ENCODE measurements at regions not wholly inside any gene's neighbourhood (a gene's known extent, or its start where the extent isn't known, plus 50 kb on each side); places are given as distances from the start of the nearest gene placed in this dataset.

DNA sequence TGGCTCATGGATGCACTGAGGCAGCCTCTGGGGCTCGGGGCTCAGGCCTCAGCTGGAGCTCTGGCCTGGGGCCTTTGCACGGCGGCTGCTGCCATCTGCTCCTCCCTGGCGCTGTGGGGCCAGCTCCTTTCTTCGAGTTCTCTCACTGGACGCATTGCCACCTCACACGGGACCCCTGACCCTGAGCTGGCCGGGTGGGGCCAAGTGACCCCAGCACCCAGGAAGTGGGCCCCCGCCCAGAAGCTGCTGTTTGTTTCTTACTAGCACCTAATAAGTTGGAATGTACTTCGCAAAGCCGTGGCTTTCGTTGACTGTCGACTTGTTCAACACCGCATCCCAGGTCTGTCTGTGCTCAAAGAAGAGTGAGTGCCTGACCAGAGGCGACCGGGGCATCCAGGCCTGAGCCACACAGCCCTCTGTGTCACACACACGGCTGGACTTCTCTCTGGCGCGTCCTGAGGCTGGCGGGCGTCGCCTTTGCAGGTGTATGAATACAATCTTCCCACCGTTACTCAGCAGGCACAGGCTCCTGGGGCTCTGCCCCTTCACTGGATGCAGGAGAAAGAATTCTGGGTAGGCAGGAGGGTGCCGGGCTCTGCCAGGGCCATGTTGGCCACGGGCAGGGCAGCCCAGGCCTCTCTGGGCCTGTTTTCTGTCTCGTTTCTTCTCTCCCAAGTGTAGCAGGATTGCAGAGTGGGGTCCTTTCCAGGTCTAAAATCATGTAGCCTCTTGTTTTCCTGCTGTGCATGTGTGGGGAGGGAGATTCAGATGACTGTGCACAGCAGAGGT is 112.9 kb downstream of the DLL1 start:
- DNase-seq (ENCODE audit: low read depth): no peak

DNA sequence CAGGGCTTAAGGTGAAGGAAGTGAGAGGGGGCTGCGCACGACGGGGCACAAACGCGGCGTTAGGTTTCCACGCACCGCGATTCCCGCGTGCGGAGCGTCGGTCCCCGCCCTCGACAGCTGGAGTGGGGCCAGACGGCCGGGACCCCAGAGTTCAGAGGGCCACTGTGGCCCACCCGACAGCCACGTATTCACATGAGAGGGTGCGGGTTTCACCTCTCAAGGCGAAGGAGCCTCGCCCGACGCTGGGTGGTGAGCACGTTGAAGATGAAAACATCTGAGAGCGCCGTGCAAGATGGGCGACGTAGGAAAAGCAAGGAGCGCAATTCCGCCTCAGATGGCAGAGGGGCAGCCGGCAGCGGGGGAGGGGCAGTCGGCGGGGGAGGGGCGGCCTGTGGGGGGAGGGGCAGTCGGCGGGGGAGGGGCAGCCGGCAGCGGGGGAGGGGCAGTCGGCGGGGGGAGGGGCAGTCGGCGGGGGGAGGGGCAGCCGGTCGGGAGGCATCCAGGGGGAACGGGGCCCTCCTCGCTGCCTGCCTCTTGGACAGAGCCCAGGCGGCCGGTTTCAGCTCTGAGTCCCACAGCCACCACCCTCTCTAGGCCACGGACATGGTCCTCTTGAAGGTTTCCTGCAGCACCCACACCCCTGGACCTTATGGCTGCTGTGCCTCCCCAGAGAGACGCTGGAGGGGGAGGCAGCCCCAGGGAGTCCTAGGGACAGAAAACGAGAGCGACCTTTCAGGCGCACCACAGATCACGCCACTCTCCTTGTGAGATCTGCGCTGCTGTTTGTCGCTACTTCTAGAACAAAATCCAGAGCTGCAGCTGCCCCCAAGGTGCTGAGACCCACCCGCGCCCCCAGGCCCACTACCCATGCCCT is 113.7 kb downstream of the DLL1 start:
- no peak for DNase-seq (ENCODE audit: low read depth)

DNA sequence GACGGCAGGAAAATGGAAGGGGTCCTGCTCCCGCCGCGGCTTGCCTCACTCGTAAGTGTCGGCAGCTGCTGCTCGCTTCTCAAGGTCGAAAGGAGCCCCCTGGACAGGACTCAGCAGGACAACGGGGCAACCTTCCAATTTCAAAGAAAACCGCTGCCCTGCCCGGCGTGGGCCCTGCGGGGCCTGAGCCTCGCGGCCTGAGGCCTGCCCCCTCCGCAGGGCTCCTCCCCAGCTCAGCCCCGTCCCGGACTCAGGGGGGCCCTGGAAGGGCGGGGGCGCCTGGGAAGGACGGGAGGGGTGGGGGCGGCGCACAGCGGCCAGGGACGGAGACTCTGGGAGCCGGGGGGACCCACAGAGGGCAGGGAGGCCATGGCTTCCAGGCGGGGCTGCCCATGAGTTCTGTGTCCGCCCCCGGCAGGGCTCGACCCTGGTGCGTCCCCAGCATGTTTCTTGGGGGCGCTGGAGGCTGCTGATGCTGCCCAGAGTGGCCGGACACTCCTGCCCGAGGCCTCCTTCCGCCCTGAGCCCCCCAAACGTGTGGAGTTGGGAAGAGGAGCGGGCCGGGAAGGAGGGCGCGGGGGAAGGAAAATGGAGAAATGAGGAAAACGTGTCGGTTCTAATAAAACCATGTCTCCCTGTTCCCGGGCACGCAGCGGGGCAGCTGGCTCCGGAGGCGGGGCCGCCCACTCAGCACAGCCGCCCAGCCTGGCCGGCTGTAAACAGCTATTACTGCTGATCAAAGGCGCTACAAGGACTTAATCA is 114.6 kb downstream of the DLL1 start:
- no peak for DNase-seq (ENCODE audit: low read depth)

DNA sequence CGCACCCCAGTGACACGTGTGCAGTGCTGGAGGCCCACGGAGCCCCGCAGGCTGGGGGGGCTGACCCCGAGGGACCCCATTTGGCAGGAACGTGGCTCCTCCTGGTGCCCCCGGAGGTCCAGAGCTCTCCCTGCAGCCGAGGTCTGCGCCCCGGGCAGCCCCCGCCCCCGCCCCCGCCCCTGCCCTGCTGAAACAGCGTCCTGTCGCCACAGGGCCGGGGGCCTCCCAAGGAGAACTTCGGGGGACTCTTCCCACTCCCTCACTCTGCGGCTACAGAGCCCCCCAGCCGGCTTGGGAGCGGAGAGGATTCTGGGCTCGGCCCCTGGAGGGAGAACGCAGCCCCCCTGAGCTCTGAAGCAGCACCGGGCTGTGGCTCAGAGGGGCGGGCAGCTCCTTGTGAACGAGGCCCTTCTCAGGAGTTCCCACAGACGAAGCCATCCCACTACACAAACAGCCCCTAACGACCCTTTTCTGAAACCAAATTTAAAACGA is 115.2 kb downstream of the DLL1 start:
- DNase-seq (ENCODE audit: low read depth): no peak

DNA sequence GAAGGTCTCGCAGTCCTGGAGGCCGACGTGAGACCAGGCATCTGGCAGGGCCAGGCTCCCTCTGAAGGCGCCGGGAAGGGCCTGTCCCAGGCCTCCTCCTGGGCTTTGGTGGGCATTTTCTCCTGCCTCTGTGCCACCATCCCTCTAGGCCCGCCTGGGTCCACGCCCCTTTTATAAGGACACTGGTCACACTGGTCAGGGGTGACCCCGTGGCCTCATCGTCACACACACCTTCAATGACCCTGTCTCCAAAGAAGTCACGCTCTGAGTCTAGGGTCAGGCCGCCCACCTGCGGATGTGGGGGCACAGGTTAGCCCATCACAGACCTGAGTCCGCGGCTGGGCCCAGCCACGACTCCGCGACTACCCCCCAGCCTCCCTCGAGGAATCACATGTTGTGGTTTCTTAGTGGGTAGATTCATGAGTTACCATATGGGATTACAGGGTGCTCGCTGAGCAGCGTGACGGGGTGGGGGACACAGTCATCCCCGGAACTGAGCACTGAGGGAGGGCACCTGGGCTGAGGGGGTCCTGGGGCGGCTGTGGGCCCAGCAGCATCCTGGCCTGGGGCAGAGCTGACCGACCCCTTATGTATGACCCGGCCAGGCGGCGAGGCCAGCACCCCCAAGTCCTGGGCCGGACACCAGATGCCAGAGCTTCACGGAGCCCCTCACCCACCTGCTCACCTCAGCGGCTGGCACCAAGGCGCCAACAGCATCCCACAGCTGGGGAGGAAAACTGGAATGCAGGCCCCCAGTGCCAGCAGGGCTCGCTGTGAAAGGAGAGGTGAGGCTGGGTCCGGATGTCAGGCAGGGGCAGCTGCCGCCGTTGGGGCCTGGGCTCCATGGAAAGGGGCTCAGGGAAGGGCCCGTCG is 115.9 kb downstream of the DLL1 start:
- DNase-seq (ENCODE audit: low read depth): no peak

DNA sequence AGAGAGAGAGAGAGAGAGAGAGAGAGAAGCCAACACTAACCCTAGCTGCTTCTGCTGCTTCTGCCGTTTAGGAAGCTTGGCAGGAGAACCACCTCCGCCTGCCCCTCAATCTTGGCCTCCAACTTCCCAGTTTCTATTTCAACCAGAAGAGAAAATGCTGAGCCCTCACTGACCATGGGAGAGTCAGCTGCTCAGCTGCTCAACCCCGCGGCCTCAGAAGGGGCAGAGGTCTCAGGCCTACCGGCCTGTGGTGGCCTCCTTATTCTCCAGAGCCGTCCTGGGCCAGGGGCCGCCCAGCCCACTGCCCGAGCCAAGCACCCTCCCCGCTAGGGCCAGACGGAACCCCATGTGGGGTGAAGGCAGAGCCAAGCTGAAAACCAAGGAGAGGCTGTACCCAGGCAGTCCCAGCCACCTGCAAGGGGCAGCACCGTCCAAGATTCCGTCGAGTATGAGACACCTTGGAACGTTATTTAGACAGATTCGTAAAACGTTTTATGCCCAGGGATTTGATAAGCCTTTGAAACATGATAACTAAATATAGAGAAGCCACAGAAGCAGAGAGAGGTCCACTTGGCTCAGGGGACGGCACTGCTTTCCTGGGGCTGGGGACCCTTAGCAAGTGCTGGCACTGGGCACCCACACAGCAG is 116.6 kb downstream of the DLL1 start:
- DNase-seq (ENCODE audit: low read depth): no peak

DNA sequence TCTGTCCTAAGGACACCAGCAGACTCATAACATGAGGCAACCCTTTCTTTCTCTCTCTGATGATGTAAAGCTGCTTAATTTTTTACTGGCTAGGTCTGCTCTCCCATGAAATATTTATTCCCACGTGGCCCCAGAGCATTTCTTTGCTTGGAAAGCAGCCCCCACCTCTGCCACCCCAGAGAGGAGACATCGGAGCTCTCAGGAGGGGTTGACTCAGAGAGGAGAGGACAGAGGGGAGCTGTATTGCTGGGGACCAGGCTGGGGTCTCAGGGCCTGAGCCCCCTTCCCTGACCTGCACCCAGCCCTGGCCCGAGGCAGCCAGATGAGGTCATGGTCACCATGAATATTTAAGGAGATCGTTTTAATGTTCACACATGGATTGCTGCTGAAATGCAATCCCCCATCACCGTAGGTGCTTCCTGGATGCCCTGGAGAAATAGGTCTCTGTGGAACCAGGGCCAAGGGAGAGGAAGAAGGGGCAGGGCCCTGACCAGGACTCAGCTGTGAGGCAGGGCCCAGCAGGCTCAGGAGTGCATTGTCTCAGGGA is 117.5 kb downstream of the DLL1 start:
- DNase-seq (ENCODE audit: low read depth): no peak

DNA sequence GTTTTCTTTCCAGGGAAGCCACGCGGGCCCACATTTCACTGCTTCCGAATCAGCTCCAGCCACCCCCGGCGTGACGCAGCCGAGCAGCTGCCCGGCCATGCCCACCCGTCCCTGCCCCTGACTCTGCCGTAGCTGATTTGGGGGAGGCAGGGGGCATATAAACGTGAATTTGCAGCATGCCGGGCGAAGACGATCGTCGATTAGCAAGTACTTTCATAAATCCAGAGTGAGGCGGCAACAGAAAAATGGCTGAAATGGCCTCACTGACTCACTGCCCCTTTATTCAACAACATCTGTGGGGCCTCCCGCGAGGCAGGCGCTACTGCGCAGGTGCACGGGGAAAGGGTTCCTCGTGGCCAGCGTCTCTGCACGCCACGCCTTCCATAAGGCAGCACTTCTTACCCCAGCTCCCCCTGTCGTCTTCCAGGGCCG is 118.0 kb downstream of the DLL1 start:
- DNase-seq (ENCODE audit: low read depth): no peak

DNA sequence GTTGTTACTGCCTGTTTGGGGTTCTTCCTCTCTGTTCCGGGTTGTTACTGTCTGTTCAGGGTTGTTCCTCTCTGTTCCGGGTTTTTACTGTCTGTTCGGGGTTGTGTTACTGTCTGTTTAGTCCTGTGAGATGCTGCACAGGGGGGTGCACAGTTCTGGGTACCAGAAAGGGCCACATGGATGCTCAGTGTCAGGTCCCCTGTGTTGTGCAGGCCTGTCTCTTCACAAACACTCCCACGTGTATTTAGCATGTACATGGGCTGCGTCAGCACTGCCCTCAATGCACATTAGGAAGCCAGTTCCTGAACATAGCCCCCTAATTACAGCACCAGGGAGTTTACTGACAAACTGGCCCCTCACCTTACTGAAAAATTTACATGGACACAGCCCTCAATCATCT is 118.5 kb downstream of the DLL1 start:
- no peak for DNase-seq (ENCODE audit: low read depth)

DNA sequence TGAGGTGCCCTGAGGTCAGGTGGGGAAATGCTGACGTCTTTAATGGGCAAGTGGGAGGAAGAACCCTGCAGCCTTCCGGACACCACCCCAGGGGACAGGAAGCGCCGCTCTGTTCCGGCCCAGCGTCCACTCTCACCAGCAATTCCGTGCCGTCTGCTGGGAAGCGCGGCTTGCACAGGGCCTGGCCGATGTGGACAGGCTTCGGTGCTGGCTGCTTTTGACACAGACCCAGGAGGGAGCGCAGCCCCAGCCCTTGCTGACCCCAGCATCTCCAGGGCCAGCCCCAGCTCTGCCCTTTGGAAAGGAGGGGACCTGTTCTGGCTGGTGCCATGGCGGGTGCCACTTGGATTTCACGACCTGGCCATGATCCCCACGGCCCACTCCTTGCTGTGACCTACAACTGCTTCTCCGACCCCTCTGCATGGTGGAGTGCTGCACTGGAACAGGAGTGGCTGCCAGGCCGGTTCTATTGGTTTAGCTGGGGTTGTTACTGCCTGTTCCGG is 123.2 kb downstream of the DLL1 start:
- DNase-seq (ENCODE audit: low read depth): no peak

DNA sequence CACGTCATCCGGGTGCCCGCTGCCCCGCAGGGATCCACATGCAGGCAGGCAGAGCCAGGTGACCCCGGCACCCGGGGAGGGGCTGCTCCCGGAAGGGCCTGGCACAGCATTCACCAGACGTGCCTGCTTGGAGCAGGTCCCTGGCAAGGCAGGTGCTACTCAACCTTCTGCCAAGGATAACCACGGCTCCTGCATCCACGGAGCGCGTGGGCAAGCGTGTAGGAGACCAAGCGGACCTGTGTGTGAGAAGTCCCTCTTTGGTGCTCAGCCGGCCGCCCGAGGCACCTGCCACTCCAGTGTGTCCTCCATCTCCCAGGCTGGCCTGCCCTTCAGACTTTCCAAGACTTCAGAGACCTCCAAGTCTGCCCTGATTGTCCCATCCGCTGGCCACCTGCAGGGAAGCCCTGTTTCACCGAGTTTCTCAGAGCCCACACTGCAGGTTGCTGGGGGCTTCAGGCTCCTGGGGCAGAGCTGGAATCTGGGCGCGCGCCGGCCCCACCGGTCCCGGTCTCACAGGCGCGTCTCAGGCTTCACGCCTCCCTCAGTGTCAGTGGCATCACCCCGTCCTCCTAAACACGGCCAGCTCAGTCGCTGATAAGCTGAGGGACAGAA is 124.3 kb downstream of the DLL1 start:
- DNase-seq (ENCODE audit: low read depth): no peak

DNA sequence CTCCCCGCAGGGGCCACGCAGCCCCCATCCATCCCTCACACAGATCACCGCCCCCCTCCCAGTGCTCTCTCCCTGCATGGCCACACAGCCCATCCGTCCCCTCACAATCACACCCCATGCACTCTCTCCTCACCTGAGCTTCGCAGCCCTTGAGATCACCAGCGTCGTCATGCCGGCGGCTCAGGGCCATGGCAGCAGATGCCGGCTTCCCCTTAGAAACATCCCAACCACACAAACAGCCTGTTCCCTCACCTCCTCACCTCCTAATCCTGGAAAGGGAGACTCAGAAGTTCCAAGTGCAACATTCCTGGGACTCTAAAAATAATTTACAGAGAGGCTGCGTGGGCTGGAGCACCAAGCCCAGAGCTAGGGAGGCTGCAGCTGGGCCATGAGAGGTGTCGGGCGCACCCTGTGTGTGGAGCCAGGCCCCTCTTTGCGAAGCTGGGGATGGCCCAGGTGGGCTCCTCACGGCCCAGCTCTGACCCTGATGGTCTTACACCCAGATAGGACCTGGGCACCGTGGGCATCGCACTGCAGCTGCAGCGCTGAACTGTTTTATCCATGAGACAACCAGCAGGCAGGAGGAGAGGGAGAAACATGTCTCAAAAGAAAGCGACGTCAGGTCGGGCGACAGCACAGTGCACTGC is 125.3 kb downstream of the DLL1 start:
- DNase-seq (ENCODE audit: low read depth): no peak

DNA sequence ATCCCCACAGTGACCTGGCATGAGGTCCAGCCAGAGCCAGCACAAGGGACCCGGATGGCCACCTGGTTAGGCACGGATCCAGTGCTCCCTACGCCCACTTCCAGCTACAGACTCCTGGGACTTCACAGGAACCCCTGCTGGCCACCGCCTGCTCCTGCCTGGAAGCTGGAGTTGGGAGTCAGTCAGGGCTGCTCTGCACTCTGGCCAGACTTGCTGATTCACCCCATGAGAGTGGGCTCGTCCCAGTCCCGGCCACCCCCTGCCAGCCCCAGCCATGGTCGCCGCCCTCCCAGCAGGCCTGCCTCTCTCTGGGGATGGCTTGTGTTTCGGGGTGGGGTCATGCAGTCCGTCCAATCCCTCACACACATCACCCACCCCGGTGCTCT is 125.8 kb downstream of the DLL1 start:
- DNase-seq (ENCODE audit: low read depth): no peak

DNA sequence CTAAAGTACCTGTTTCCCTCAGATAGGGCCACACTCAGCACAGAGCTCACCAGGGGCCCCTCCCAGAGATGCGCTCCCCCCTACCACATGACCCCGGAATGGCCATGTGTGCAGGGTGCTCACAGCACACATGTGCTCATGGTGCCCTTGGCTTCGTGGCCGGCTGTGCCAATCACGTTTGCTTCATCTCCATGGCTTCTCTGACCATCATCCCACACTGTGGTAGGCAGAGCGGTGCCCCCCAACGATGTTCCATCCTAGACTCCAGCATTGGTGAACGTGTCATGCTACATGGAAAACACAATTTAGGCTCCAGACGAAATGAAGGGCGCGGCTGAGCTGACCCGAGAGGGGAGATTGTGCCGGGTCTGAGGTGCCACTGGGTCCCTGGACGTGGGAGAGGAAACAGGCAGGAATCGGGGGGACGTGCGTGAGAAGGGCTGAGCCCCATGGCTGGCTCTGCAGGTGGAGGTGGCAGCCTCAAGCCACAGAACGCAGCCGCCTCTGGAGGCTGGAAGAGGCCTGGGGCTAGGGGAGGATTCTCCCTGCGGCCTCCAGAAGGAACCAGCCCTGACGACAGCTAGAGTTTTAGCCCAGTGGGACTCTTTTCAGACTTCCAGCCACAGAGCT is 126.5 kb downstream of the DLL1 start:
- DNase-seq (ENCODE audit: low read depth): no peak

DNA sequence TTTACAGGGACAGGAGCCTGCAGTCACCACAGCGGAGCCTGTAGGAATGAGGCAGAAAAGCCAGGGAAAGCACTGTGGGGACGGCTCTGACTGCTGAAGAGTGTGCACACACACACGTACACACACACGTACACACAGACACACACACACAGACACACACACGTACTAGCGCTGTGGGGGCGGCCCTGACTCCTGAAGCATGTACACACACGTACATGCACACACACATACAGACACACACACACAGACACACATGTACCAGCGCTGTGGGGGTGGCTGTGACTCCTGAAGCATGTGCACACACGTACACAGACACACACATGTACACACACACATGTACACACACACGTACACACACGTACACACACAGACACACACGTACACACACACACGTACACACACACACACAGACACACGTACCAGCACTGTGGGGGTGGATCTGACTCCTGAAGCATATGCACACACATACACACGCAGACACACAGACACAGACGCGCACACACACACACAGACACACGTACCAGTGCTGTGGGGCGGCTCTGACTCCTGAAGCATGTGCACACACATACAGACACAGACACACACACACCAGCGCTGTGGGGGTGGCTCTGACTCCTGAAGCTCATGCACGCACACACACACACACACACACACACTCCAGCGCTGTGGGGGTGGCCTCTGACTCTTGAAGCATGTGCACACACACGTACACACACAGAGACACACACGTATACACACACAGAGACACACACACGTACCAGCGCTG is 127.3 kb downstream of the DLL1 start:
- DNase-seq (ENCODE audit: low read depth): no peak

DNA sequence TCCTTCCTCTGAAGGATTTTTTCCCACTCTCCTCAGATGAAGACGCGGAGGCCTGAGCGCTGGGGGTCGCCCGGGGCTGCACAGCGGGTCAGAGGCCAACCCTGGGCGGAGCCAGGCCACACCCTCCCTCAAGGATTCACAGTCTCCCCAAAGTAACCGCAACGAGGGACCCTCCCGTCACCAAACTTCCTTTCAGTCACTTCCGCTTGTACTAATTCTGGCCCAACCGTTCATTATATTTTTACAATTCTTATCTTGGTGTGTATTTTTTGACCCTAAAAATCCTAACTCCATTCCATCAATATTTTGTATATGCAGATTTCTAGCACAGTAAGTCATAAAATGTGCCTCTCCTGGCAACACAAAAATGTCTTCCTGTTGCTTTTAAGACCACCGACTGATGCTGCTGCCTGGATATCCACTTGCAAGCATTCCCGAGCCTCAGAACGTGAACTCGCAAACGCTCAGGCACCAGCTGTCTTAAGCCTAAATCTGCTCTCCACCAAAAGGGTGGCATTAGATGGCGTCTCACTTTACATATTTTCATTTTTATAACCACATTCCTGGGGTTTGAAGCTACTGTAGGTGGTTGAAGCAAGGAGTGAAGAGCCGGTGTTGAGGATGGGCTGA is 128.0 kb downstream of the DLL1 start:
- no peak for DNase-seq (ENCODE audit: low read depth)

DNA sequence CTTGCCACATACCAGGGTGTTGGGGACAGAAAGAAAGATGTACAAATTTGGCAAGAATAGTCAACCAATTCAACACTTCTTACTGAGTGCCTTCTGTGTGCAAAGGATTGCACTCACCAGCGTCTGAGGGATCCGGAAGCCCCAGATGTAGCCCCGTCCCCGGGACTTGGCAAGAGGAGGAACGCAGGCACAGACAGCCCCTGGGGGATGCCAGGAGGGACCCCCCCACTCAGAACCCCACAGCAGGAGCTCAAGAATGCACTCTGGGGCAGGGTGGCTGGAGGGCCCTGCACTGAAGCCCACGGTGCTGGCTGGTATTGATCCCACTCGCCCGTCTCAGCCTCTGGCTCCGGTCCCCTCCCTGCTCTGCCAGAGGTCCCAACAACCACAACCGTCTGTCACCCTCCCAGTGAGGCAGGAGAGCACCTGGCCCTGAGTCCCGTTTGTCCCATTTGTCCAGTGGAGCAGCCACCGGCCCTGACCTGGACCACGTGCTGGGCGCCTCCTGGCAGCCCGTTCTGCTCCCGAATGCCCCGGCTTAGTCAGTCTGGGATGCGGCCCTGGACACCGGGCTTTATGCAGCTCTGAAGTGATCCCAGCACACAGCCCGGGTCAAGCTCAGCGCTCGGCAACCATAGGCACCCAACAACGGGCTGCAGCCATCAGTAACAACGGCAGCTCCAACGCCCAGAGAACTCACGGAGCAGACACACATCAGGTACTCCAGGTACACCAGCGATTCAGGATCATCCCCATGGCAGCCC is 128.7 kb downstream of the DLL1 start:
- DNase-seq (ENCODE audit: low read depth): no peak
